ENCODE measurements at regions not wholly inside any gene's neighbourhood (a gene's known extent, or its start where the extent isn't known, plus 50 kb on each side); places are given as distances from the start of the nearest gene placed in this dataset.
"Not testable (repeated sequence)": the region's sequence is repeated elsewhere in the genome, so short reads cannot be mapped to it uniquely, and the experiment has no call there.

- DNase-seq, result no peak
Measured at GRCh38 chr2:184993746-184994145, 395.4 kb downstream of the ZNF804A start.

- no peak for DNase-seq
Measured at GRCh38 chr2:185006481-185006880, 408.2 kb downstream of the ZNF804A start.

- no peak for DNase-seq
Measured at GRCh38 chr2:185012643-185013042, 414.3 kb downstream of the ZNF804A start.

- no peak for DNase-seq
Measured at GRCh38 chr2:185014076-185014475, 415.7 kb downstream of the ZNF804A start.

GRCh38 chr2:185025891-185026290, 427.6 kb downstream of the ZNF804A start:
- not testable (repeated sequence) for DNase-seq

- no peak for DNase-seq
Measured at GRCh38 chr2:185035906-185036305, 437.6 kb downstream of the ZNF804A start.

- no peak for DNase-seq
Measured at GRCh38 chr2:185044323-185044874, 446.1 kb downstream of the ZNF804A start.

- no peak for DNase-seq
Measured at GRCh38 chr2:185050804-185051203, 452.5 kb downstream of the ZNF804A start.

GRCh38 chr2:185063761-185064160, 465.4 kb downstream of the ZNF804A start:
- DNase-seq, result no peak

GRCh38 chr2:185066128-185066527, 467.8 kb downstream of the ZNF804A start:
- no peak for DNase-seq

GRCh38 chr2:185069107-185069506, 470.8 kb downstream of the ZNF804A start:
- no peak for DNase-seq

GRCh38 chr2:185074156-185074555, 475.8 kb downstream of the ZNF804A start:
- DNase-seq, result no peak

- DNase-seq, result no peak
Measured at GRCh38 chr2:185082749-185083148, 484.4 kb downstream of the ZNF804A start.

- no peak for DNase-seq
Measured at GRCh38 chr2:185108588-185108987, 510.3 kb downstream of the ZNF804A start.

- no peak for DNase-seq
Measured at GRCh38 chr2:185127412-185127811, 529.1 kb downstream of the ZNF804A start.

GRCh38 chr2:185128346-185128745, 530.0 kb downstream of the ZNF804A start:
- DNase-seq, result no peak

- no peak for DNase-seq
Measured at GRCh38 chr2:185128996-185129395, 530.7 kb downstream of the ZNF804A start.

GRCh38 chr2:185130685-185131084, 532.4 kb downstream of the ZNF804A start:
- DNase-seq, result no peak

- no peak for DNase-seq
Measured at GRCh38 chr2:185132501-185133041, 534.2 kb downstream of the ZNF804A start.

GRCh38 chr2:185137700-185138099, 539.4 kb downstream of the ZNF804A start:
- no peak for DNase-seq

GRCh38 chr2:185142677-185143076, 544.3 kb downstream of the ZNF804A start:
- no peak for DNase-seq

- DNase-seq, result no peak
Measured at GRCh38 chr2:185144159-185144919, 546.0 kb downstream of the ZNF804A start.

GRCh38 chr2:185145316-185146121, 547.2 kb downstream of the ZNF804A start:
- no peak for DNase-seq

GRCh38 chr2:185147361-185147760, 549.0 kb downstream of the ZNF804A start:
- no peak for DNase-seq
